Myocyte (in vitro differentiated cells): ENCODE measurements at regions not wholly inside any gene's neighbourhood (a gene's known extent, or its start where the extent isn't known, plus 50 kb on each side); places are given as distances from the start of the nearest gene placed in this dataset.

ENCODE experiments used
- DNase-seq: peaks from one replicate; pipeline ENCODE4 v3.0.0-alpha.2; 2012; ENCODE audit warnings: low read depth

DNA sequence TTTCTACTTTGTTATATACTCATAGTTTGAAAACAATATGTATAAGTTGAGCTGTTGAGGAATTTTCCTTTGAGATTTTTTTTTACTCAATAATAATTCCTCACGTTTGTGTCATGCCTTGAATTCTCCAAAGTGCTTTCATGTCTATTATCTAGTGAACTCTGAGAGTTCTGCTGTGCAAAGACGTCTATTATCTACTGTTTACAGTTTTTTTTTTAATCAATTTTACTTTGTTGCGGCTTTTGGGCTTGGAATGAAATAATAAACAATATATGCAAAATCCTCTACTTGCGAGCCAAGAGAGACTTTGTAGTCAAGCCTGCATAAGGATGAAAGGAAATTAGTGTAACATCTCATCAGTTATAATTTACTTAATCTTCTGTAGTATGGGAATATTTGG lies 107.2 kb upstream of the FRMD6 start:
- no peak for DNase-seq

- no peak for DNase-seq
Measured at GRCh38 chr14:51544901-51545300, 106.8 kb upstream of the FRMD6 start.

DNA sequence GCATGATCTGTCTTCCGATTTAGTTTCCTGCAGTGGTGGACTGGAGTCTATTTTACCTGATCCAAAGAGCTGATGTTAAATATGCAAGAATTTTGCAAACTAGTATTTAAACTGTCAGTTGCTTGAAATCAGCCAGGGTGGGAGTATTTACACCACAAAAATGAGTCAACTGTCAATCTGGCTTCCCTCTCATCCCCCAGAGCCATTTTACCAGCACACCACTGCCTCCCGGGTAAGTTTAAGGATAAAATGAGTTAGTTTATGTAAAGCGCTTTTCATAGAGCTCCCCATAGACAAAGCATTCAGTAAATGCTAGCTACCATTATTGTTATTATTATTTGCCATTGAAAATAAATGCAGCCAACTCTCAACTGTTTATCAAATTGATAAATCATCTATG lies 106.3 kb upstream of the FRMD6 start:
- no peak for DNase-seq

- DNase-seq, result peak; percentile 22
Measured at GRCh38 chr14:51546099-51546498, 105.6 kb upstream of the FRMD6 start.

- DNase-seq, result peak; percentile 35
Measured at GRCh38 chr14:51546603-51547258, 105.0 kb upstream of the FRMD6 start.

GRCh38 chr14:51547260-51547659 lies 104.5 kb upstream of the FRMD6 start:
- DNase-seq, result peak; percentile 79

DNA sequence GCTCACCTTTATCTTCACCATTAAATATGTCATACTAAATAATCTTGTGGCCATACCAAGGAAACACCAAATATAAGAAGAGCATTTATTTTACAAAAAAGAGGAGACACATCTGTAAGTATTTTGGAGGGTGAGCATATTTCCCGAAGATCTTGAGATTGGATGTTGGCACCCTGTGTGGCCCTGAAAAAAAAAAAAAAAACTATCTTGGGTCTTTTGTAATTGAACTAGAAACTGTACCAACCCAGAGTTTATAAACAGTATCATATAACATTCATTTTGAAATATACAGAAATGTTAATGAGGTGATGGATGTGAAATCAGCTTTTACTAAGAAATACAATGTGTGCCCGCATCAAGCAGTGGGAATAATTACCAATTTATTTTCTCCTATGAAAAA lies 104.0 kb upstream of the FRMD6 start:
- no peak for DNase-seq

DNA sequence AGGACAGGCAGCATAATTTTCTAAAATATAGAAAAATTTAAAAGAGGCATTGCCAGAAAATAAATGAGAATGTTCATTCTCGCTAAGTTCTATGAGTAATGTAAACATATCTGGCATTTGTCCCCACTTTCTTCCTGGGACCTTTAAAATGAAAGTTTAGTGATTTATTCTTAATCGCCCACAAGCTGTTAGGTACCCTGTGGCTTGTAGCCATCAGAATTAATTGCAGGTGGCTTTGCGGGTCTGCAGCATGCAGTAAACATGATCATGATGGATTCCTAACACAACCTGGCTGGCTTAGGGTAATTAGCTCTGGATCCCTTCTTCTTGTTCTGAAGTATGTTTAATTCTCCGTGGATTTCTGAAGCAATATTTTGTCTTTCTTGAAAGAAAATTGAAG lies 103.5 kb upstream of the FRMD6 start:
- no peak for DNase-seq

GRCh38 chr14:51550636-51551035 lies 101.1 kb upstream of the FRMD6 start:
- DNase-seq, result no peak

DNA sequence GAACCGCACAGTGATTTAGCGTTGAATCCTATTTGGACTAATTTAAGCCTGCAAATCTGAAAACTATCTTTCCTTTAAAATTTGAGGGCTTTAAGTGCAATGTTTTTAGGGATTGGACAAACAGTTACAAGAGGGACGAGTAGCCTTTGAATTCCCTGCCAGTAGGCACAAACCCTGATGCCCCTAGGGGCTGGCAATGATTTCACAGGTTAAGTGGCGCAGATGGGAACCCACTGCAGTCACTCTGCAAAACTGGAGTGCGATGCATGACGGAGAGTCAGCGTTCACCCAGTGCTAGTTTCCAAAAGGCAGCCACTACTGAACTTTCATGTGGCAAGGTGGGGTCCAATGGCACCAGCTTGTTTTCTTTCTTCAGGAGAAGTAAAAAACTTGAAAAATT lies 99.4 kb upstream of the FRMD6 start:
- no peak for DNase-seq

DNA sequence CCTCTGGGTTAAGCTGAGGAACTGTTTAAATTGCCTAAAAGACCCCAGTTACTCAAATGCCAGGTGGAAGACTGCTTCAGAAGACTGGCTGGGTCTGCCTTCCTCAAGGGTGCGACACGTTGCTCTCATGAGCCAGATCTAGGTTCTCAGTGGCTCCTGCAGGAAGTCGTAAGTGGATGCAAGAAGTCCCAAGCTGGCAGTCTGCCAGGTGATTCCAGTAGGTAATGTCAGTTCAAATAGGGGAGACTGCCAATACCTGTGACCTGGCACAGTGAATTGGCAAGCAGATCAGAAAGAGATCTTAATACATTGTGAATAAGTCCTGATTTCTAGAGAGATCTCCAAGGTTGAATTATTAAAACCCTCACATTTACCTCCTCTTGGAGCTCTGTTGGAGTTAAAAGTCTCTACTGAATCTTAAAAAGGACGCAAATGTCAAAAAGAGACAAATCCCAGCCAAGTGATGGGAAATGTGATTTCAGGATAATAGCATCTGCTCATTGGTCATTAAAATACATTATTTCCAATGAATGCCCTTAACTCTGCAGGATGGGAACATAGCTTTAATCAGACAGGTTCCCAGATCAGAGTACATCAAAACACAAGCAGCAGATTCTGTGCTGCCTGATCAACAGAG lies 98.8 kb upstream of the FRMD6 start:
- DNase-seq, result no peak

- peak; percentile 64 for DNase-seq
Measured at GRCh38 chr14:51554339-51554920, 97.3 kb upstream of the FRMD6 start.

DNA sequence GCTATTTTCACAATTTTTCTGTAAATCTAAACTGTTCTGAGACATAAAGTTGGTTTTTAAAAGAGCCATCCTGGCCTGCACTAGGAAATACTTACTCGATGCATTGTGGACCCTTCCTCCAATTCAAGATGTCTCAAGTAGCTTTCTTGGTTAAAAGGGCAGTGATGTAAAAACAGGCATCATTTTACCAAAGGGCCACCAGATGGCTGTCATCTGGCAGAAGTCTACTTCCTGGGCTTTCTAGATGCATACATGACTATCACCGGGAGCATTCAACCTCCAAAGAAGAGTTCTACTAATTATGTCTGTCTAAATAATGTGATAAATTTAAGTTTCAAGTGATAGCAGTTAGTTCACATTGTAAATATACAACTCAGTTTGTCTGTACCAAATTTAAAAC lies 96.8 kb upstream of the FRMD6 start:
- peak; percentile 36 for DNase-seq

- DNase-seq, result no peak
Measured at GRCh38 chr14:51561141-51561540, 90.6 kb upstream of the FRMD6 start.

DNA sequence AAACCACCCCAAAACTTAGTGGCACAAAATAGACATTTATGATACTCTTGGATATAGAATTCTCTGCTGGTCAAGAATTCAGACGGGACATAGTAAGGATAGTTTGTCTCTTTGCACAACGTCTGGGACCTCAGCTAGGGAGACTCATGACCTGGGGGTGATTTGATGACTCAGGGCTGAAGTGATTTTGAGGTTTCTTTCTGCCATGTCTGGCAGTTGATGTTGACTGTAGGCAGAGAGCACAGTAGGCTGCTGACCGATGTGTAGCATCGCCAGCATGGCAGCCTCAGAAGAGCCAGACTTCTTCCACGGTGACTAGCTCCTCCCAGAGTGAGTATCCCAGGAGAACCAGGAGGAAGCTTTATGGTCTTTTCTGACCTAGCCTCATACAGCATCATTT lies 88.9 kb upstream of the FRMD6 start:
- DNase-seq, result no peak

- DNase-seq, result no peak
Measured at GRCh38 chr14:51563560-51563959, 88.2 kb upstream of the FRMD6 start.

- DNase-seq, result no peak
Measured at GRCh38 chr14:51564460-51564859, 87.2 kb upstream of the FRMD6 start.

GRCh38 chr14:51564986-51565604 lies 86.6 kb upstream of the FRMD6 start:
- no peak for DNase-seq

GRCh38 chr14:51566831-51567582 lies 84.7 kb upstream of the FRMD6 start:
- DNase-seq, result no peak

DNA sequence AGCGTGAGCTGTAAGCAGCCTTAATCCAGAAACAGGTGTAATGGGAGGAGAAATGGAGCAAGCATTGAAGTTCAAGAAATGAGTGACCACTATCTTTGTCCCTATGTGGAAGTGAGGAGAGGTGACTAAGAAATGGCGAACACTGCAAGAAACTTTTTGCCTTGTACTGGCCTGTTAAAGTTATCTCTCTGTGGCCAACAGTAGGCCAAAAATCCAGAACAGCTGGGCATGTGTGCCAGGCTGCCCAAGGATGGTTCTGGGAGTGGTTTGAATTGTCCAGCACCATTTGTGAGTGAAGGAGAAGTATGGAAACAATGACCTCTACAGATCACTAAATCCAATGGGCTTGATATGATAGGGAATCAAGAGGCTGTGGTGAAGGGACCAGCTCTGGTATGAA lies 83.3 kb upstream of the FRMD6 start:
- DNase-seq, result peak; percentile 90

DNA sequence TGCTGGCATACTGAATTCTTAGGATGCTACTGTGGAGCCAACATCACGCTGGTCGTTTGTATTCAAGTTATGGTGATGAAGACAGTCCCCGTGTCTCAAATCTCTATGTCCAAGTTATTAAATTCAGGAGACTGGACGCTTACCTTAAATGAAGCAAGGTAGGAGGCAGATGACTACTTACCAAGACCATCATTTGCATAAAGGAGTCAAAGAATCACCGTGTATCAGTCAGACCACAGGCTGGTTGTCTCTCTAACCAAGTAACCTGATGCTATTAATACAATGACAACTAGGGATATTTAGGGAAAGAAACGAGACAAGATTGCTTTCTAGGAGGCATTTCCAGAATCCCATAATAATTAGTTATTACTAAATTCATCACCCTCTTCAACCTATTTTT lies 78.1 kb upstream of the FRMD6 start:
- no peak for DNase-seq

GRCh38 chr14:51574009-51574408 lies 77.7 kb upstream of the FRMD6 start:
- DNase-seq, result no peak
